ENCODE measurements at regions not wholly inside any gene's neighbourhood (a gene's known extent, or its start where the extent isn't known, plus 50 kb on each side); places are given as distances from the start of the nearest gene placed in this dataset.

- TF ChIP-seq, protein P1, sequence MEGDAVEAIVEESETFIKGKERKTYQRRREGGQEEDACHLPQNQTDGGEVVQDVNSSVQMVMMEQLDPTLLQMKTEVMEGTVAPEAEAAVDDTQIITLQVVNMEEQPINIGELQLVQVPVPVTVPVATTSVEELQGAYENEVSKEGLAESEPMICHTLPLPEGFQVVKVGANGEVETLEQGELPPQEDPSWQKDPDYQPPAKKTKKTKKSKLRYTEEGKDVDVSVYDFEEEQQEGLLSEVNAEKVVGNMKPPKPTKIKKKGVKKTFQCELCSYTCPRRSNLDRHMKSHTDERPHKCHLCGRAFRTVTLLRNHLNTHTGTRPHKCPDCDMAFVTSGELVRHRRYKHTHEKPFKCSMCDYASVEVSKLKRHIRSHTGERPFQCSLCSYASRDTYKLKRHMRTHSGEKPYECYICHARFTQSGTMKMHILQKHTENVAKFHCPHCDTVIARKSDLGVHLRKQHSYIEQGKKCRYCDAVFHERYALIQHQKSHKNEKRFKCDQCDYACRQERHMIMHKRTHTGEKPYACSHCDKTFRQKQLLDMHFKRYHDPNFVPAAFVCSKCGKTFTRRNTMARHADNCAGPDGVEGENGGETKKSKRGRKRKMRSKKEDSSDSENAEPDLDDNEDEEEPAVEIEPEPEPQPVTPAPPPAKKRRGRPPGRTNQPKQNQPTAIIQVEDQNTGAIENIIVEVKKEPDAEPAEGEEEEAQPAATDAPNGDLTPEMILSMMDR (IDR thresholded peaks at IDR 0.05): no peak
- Histone ChIP-seq H3K27ac (no peak overlapping the region), H3K4me3 (no peak overlapping the region)
- DNase-seq (ENCODE audit: low spot score): no peak
Measured at GRCh38 chr12:46445551-46446235, 73.1 kb upstream of the SLC38A2 start.

DNA sequence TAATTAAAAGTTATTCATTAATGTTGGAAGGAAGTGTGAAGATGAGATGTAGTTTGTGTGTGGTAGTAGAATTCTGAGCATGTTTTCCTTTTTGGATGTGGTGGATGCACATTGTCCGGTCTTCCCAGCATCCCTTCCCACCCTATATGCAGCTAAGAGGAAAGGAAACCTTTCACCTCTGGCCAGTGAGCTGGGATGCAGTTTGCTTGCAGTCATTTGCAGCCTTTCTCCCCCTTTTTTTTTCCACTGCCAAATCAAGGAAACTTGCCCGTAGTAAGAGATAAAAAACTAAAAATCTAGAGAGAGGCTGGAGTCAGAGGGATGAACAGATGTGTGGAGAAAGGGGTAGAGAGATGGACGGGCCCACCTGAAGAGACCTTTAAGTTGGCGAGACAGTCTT is 72.5 kb upstream of the SLC38A2 start:
- DNase-seq (ENCODE audit: low spot score): no peak
- H3K4me3 ChIP-seq: no peak overlapping the region
- no peak overlapping the region for H3K27ac ChIP-seq
- TF ChIP-seq, protein P1 (IDR thresholded peaks at IDR 0.05): no peak

DNA sequence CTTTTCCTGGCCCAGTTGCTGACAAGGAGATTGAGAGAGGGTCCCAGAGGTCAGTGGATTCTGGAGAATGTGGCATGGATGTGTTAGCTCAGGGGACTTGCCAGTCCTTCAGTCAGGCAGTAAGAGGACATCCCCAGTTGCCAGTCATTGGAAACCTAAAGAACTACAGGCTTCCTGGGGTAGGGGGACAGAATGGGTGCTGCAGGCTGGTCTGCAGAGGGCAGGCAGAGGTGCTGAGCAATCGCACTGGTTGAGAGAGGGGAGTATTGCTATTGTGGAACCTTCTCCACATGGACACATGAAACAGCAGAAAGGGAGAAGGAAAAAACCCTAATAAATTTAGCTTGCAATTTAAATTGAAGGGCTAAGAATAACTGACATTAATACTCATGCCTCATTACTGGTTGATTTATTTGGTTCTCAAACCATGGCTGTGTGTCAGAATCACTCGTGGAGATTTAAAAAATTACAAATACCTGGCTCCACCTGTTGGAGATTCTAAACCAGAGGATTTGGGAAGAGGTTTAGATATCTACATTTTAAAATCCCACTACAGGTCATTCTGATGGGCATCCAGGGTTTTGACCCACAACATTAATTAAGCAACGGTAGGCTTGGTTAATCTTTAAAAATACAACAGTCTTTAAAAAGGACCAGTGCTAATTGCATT is 71.2 kb upstream of the SLC38A2 start:
- TF ChIP-seq, protein P1 (IDR thresholded peaks at IDR 0.05): no peak
- Histone ChIP-seq H3K4me3 (no peak overlapping the region), H3K27ac (no peak overlapping the region)
- DNase-seq (ENCODE audit: low spot score): no peak

DNA sequence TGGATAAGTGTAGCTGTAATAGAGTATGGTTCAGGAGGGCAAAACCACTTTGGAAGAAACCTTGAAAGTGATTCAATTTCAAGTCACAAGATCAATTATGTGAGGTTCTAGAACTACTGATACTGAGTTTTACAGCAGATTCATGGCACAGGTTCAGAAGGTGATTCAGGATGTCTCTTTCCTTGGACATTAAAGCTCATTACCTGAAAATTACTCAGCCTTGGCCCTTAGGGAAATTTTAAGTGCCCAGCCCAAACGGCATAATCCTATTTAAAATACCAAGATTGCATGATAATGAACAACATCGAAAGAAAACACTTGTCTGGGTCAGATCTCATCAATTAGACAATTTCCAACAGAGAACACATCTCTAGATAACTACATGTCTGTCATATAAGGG is 70.2 kb upstream of the SLC38A2 start:
- TF ChIP-seq, protein P1 (IDR thresholded peaks at IDR 0.05): no peak
- H3K27ac ChIP-seq: no peak overlapping the region
- no peak for DNase-seq (ENCODE audit: low spot score)
- no peak overlapping the region for H3K4me3 ChIP-seq

GRCh38 chr12:46442239-46442638 is 69.7 kb upstream of the SLC38A2 start:
- no peak overlapping the region for H3K27ac ChIP-seq

DNA sequence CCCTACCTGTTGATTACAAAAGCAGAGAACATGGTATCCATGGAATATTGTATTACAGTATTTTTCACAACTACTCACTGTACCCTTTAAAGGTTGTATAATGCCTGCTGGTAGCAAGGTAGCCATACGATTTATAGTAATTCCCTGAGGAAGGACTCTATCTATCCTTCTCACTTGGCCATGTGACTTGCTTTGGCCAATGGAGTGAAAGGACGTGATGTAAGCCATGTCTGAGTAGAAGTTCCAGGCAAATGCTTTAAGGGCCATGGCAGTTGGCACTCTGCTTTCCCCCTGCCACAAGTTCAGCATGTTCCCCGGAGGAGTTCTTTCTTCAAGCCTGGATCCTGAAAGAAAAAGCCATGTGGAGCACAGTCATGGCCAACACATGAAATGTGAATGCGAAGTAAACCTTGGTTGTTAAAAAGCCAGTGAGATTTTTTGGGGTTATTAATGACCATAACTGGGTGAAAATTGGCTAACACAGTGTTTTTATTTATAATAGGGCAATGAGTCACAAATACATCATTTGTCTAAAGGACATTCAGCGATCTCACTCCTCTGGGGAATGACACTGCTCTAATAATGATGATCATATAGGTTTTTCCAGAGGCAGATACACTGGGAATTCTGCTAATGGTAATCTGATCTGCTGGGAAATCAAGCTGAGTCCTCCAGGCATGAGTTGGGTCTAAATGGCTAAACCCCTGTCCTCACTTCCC is 67.4 kb upstream of the SLC38A2 start:
- Histone ChIP-seq H3K4me3 (no peak overlapping the region), H3K27ac (no peak overlapping the region)
- no peak for DNase-seq (ENCODE audit: low spot score)
- TF ChIP-seq, protein P1 (IDR thresholded peaks at IDR 0.05): no peak

More at GRCh38 chr12:46442239-46442638, 69.7 kb upstream of the SLC38A2 start:
- no peak for DNase-seq (ENCODE audit: low spot score)
- TF ChIP-seq, protein P1 (IDR thresholded peaks at IDR 0.05): no peak
- H3K4me3 ChIP-seq: no peak overlapping the region

All from coronary artery (tissue), 2 donors.